T47D (cell line): ENCODE measurements at regions not wholly inside any gene's neighbourhood (a gene's known extent, or its start where the extent isn't known, plus 50 kb on each side); places are given as distances from the start of the nearest gene placed in this dataset.
"Not testable (repeated sequence)": the region's sequence is repeated elsewhere in the genome, so short reads cannot be mapped to it uniquely, and the experiment has no call there.

Experiments
- DNase-seq, 2 experiments: peaks; one replicate each; pipeline versions ENCODE4 v3.0.0 to v3.0.0-alpha.2; 2011 to 2012; ENCODE audit warnings: low read depth in 1 of 2, low spot score in 1 of 2
- JUND ChIP-seq: IDR thresholded peaks from 2 replicates; pipeline ENCODE4 v1.6.1; 2012; ENCODE audit warnings: low read depth
- in situ Hi-C: cut with HindIII; loops from 2 replicates; pipeline ENCODE4 v1.10.0; 2016; ENCODE audit warnings: low sequenced_read_pairs, low pct_unique_long_range_greater_than_20kb

- DNase-seq, in situ Hi-C loops: not testable (repeated sequence)
Measured at GRCh38 chr2:114018464-114018863, 128.6 kb downstream of the ACTR3 start.

DNA sequence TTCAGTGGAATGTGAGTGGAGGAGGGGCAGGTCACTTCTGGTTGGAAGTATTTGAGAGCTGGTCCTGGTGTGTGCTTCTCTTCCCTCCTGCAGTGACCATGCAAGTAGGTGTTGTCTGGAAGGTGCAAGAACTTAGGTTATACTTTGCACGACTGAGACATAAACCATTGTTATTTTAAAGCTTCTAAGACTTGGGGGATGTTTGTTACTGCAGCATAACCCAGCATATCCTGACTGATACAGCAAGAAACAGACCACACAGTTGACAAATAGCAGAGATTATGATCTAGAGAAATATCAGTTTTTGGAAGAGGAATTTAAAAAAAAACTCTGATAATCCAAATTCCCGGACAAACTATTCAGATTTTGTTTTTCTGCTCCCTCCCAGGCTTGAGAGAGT, 130.8 kb downstream of the ACTR3 start:
- no peak for TF ChIP-seq JUND
- in situ Hi-C loops, result no loop called here
- DNase-seq, result no peak

DNA sequence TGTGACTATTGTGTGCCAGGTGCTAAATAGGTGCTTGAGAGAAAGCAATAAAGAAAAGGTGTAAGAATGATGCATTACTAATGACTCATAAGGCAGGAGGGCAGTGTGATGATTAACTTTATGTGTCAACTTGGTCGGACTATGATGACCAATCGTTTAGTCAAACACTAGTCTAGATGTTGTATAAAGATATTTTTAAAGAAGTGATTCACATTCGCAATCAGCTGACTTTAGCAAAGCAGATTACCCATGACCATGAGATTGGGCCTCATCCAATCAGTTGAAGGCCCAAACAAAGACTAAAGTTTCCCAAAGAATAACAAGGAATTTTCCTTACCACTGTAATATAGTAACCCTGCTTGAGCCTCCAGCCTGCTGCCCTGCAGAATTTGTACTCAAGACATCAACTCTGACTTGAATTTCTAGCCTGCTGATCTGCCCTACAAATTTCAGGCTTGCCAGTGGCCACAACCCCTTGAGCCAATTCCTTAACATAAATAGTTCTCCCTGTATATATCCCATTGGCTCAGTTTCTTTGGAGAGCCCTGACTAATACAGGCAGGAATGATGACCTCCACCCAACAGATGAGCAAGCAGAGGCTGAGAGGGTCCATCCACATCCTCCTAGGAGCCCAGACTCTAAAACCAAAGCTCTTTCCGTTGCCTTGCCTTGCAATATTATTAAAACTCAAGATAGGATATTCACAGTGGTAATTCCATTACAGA, 132.6 kb downstream of the ACTR3 start:
- in situ Hi-C loops, result no loop called here
- TF ChIP-seq JUND, result no peak
- DNase-seq, result no peak

DNA sequence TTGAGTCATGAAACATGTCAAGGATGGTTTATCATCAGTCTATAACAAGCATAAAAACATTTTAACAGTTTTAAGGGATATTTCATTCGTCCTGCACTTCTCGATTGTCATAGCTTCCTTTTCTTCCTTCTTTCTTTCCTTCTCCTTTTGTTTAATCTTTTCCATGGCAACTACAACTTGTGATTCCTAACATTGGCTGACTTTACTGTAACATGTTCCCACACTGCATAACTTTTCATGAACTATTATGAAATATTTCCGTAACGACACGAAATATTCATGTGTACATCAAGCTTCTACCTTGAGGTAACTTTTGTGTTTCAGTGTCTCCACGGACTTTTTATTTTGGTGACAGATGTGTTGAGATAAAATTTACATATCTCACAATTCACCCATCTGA, 134.4 kb downstream of the ACTR3 start:
- in situ Hi-C loops, result no loop called here
- TF ChIP-seq JUND, result no peak
- DNase-seq, result no peak

- in situ Hi-C loops, result no loop called here
- no peak for DNase-seq
- no peak for TF ChIP-seq JUND
Measured at GRCh38 chr2:114025030-114025429, 135.1 kb downstream of the ACTR3 start.

- TF ChIP-seq JUND, result no peak
- in situ Hi-C loops, result no loop called here
Measured at GRCh38 chr2:114027437-114027836, 137.5 kb downstream of the ACTR3 start.

GRCh38 chr2:114031605-114032505, 142.0 kb downstream of the ACTR3 start:
- TF ChIP-seq JUND, result no peak
- DNase-seq, result no peak
- in situ Hi-C loops, result no loop called here

More at GRCh38 chr2:114027437-114027836, 137.5 kb downstream of the ACTR3 start:
- no peak for DNase-seq

DNA sequence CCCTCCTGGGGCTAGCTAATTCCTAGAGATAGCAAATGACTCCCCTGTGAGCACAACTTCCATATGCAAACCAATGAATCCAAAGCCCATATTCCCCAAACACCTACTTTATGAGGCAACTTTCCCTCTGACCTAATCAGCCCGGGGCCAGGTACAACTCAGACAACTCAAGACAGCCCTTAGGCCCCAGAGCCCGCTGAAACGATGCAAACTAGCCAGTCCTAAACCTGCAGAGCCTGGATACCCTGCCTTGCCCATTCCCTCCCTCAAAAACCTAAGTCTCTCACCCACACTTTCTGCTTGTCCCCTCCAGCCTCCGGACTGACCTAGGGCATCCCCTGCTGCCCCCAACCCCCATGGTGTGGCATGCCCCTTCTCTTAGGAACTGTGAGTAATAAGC, 142.8 kb downstream of the ACTR3 start:
- DNase-seq, result no peak
- in situ Hi-C loops, result no loop called here
- TF ChIP-seq JUND, result no peak

DNA sequence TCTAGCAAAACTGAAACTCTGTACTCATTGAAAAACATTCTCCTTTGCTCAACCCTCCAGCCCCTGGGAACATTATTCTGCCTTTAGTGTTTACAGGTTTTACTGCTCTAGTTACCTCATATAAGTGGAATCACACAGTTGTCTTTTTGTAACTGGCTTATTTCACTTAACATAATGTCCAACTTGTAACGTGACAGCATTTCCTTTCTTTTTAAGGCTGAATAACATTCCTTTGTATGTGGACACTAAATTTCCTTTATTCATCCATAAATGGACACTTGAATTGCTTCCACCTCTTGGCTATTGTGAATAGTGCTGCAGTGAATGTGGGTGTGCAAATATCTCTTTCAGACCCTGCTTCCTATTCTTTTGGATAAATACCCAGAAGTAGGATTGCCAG, 144.9 kb downstream of the ACTR3 start:
- no peak for TF ChIP-seq JUND
- in situ Hi-C loops, result no loop called here
- DNase-seq, result no peak

DNA sequence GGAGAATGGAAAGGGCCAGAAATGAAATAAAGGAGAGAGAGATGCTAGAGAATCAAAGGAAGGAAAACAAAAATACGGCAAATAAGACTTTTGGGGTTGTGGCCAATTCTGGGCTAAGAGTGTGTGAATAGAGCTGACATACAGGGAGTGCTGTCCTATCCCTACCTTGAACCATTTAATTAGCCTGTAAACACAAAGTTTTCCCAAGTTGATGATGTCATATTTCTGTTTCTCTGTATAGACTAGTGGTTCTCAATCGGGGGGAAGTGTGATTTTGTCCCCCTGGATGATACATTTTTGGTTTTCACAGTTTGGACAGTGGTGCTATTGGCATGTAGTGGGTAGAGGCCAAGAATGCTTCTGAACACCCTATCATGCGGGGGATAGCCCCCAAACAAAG, 148.8 kb downstream of the ACTR3 start:
- DNase-seq, result no peak
- TF ChIP-seq JUND, result no peak
- in situ Hi-C loops, result no loop called here

GRCh38 chr2:114039677-114040076, 149.8 kb downstream of the ACTR3 start:
- TF ChIP-seq JUND, result no peak
- in situ Hi-C loops, result no loop called here
- DNase-seq, result no peak

GRCh38 chr2:114040826-114041225, 150.9 kb downstream of the ACTR3 start:
- in situ Hi-C loops, result no loop called here
- no peak for DNase-seq
- no peak for TF ChIP-seq JUND

DNA sequence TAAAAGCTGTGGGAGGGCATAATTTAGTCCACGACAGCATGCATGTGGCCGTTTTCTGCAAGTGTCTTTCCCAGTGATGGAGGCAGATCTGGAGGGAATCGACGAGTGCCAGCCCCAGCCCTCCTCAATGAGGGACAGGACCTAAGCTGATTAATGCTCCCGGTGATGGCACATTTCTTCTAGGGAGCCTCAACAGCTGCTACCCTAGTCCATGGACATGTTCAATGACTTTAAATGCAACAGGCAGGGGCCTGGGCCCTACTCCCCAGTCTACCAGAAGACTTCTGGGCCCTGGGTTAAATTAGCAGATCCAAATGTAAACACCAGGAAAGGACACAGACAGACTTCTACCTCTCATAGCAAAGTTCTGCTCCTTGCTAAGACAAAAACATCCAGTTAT, 155.1 kb downstream of the ACTR3 start:
- in situ Hi-C loops, result no loop called here
- no peak for TF ChIP-seq JUND
- no peak for DNase-seq
